ENCODE measurements at regions not wholly inside any gene's neighbourhood (a gene's known extent, or its start where the extent isn't known, plus 50 kb on each side); places are given as distances from the start of the nearest gene placed in this dataset.

DNA sequence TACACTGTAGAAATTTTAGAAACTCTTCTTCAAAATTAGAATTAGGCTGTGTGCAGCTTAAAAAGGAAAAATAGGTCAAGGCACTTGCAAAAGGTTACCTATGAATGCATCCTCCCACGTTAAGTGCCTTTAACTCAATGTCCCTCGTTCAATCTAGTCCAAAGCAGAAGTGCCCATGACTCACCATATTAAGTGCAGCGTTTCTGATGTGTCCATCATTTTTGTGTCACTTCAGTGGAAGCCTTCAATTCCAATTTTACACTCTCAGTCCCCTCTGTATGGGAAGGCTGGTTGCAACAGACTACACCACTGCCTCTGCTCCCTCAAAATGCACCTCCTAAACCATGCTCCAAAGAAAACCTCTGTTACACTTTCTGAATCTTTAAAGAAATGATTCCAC is 53.4 kb downstream of the FOXB1 start:
- no peak for DNase-seq (ENCODE audit: low read depth in 2 of 2)

DNA sequence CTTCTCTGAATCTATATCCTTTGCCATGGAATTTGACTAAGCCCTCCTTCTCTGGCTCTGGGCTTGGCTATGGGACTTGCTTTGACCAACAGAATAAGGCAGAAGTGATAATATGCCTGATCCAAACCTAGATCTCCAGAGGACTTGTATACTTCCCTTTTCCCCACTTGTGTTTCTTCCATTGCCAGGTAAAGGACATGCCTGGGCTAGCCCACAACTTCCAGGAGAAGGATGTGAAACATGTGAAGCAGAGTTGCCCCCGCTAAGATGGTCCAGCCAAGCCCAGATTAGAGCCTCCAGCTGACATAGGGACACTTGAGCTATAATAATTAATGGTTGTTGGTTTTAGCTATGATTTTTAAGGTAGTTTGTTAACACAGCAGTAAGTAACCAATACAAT is 55.1 kb downstream of the FOXB1 start:
- no peak for DNase-seq (ENCODE audit: low read depth in 2 of 2)

DNA sequence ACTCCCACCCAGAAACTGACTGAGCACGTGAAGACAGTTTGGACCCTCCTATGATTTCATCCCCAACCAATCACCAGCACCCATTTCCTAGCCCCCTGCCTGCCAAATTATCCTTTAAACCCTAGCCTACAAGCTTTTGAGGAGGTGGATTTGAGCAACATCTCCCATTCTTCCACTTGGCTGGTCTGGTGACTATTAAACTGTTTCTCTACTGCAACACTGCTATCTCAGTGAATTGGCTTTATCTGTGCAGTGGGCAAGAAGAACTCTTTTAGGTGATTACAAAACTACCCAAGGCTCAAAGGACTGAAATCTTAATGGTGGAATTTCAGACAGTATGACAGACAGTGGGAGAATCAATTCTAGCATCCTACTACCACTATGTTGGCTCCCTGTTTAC is 57.6 kb downstream of the FOXB1 start:
- DNase-seq (ENCODE audit: low read depth in 2 of 2) = no peak

DNA sequence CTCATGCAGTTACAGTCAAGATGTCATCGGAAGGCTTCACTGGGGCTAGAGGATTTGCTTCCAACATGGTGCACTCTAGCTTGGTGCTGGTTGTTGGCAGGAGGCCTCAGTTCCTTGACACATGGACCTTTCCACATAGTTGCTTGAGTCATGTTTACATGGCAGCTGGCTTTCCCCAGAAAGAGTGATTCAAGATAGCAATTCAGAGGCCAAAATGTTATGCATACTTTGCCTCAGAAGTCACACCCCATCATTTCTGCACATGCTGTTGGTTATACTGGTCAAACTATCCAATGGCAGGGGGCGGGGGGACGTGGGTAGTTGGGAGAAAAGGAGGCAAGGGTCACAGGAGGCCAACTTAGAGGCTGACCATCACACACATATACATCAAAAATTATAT is 58.7 kb downstream of the FOXB1 start:
- DNase-seq (ENCODE audit: low read depth in 2 of 2) = no peak

DNA sequence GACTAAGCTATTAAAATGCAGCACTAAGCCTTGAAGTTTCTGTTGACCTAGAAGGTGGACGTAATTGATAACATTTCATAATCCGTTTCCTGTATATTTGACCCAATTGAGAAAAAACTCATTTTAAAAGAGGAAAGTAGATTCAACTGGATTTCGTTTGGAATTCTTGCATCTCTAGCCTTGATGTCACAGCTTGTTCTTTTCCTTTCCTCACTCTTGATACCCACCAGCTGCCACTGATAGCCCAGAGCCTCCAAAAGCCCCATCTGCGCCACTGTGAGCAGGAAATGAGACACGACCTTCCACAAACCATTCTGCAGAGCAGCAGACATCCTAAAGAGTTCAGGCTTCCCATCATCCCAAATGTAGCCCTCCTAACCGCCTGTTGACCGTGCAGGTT is 61.8 kb downstream of the FOXB1 start:
- DNase-seq (ENCODE audit: low read depth in 2 of 2) = no peak

DNA sequence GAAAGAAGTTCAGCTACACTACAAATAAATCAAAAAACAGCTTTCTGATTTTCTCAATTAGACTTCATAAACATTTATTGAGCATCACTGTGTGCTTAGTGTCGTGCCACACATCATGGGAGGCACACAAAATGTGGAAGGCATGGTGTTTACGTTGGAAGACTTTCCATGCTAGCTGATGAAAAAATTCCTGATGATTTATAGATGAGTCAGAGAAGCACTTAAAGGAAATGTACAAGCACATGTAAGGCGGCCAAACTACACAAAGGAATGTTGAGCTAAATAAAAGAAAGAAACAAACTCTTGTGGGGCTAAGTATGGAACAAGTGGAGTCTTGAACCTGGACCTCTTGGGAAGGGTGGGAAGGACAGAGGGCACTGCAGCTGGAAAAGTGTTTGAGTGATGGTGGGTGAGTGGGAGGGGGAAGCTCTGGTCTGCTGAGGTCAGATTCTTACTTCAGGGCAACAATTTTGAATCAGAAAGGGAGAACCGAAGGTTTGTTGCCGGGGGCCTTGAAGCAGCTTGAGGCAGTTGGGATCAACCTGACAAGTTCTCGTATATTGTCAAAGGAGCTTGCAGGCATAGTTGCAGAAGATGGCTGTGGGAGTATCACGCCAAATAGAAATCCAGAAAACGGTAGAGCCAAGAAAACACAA is 66.9 kb downstream of the FOXB1 start:
- DNase-seq (ENCODE audit: low read depth in 2 of 2) = no peak

DNA sequence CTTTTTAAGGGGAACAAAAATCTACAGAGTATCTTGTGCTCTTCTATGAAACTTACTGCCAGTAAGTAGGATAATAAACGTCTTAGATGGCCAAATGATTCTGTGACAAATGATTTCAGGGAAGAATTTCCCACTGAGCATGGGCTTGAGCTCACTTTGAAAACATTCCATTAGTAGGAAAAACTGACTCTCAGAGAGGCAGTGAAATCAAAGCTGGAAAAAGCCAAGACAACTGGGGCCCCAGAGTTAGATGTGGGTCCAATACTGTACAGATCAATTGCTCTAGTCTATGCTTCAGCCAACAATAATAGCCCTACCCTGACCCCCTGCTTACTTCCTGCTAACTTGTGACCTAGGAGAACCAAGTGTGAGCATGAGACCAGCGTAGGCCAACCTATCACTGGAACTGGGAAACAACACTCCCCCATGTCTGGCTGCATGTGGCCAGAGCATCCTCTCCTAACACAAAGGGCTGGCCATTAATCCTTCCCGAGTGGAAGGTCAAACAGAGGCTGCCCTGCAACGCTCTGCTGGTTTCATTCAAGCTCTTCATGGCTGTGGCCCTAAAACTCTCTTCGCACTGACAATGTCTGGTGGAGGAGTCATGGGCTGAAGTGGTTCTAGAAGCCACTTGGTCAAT is 68.8 kb downstream of the FOXB1 start:
- no peak for DNase-seq (ENCODE audit: low read depth in 2 of 2)

DNA sequence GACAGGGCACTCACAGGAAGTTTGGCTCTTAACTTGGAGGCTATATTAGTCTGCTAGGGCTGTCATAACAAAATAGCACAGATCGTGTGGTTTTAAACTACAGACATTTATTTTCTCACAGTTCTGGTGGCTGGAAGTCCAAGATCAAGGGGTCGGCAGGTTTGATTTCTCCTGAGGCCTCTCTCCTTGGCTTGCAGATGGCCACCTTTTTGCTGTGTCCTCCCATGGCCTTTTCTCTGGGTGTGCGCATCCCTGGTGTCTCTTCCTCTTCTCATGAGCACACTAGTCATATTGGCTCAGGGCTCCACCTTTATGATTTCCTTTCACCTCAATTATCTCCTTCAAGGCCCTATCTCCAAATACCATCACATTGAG is 69.3 kb downstream of the FOXB1 start:
- DNase-seq (ENCODE audit: low read depth in 2 of 2) = no peak

DNA sequence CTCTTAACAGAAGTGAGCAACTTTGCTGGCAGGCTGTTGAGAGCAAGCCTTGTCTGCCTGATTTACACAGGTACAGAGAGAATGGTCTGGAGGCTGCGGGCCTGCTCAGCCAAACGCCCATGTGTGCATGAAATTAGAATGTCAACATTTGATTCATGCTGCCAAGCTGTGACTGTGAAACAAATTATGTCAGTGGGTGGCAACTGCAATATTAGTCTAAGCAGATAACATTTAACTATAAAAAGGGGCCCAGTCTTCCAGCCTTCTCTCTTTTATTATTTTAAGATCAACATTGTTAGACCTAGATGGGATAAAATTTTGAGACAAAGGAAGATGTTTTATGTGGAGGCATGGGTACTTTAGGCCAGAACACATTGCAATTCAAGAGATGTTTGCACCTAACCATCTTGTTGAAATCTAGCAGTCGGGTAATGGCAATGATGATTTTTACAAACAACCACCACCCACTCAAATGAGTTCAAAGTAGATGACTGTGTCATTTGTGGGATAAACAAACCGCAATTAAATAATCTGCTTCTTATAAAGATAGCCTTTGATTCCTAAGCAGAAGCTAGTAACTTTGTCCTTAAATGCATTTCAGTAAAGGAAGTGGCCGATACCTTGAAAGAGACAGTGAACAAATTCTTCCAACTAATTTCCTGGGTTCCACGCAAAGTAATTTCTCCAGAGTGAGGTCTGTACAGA is 70.2 kb downstream of the FOXB1 start:
- DNase-seq (ENCODE audit: low read depth in 2 of 2) = no peak

DNA sequence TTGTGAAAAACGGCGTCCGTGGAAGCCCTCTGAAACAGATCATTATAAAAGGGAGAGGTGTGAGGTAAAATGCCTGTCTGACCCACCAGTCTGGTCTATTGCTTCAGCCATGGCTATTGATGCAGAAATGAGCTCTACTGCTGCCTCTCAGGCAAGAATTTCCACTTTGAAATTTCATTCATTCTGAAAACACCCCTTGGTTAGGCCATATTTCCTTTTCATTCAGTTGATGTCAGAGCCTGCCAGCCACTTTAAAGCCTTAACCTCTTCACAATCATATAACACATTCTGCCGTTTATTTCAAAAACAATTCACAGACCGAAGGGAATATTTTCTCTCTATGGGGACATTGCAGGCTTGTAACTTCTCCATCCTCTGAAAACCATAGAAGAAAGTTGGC is 71.9 kb downstream of the FOXB1 start:
- DNase-seq (ENCODE audit: low read depth in 2 of 2) = no peak

DNA sequence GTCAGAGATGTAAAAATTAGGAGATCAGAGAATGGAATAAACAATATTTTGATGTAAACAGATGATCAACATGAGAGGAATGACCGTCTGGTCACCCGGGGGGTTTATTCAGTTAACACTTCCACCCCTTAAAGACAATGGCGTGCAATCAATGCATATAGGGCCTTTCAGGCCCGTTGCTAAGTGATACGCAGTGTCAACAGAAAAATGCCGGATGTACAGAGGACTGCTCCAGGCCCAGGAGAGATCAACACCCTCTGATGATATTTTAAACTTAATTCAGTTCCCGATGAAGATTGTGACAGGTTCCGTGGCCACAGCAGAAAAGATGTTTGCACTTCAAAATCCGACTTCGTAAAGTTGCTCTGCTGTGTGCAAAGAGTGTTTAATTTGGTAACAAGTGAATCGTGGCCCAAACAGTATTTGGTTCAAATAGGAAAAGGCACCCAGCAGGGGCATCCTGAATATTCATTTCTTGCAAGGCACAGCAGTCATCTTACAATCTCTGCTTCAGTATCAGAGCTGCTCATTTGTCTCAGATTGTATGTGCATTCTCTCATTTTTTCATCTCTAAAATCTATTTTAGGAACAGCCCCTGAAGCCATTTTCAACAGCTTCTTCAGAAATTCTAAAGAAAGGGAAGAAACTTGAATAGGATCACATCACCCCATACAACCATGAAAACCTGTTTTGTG is 72.6 kb downstream of the FOXB1 start:
- no peak for DNase-seq (ENCODE audit: low read depth in 2 of 2)

DNA sequence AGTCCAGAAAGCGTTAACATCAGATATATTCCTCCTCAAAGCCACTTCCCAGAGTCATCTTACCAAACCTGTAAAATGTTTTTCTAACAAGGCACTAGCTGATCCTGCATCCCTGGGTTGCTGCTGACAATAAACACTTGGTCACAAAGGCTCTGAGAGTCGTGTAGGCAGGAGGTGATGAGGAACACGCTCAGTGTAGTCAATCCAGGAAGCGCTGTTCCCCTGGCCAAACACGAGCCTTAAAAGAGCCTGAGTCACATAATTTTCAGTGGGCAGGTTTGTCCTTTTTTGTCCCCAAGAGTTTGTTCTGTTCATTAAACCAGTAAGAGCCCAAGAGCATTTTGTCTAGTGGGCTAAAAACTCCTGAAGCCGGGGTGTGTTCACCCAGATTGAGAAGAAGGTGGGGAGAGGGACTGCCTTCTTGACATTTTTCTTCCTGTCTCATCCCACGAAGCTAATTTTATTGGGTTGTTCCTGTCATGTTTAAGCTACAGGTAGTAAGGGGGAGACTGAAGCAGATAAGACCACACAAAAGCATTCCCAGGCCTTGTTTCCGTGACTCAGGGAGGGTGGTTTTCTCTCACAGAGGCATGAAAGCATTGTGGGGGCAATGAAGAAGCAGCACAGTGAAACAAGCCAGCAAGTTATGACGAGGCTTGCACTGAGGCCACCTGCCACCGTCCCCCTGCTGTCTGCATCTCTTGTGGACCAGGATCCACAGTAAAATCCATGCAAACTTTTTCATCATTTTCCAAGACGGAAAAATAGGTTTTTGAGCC is 73.7 kb downstream of the FOXB1 start:
- peak in 1 of 2 donors; percentile 8 for DNase-seq (ENCODE audit: low read depth in 2 of 2)

DNA sequence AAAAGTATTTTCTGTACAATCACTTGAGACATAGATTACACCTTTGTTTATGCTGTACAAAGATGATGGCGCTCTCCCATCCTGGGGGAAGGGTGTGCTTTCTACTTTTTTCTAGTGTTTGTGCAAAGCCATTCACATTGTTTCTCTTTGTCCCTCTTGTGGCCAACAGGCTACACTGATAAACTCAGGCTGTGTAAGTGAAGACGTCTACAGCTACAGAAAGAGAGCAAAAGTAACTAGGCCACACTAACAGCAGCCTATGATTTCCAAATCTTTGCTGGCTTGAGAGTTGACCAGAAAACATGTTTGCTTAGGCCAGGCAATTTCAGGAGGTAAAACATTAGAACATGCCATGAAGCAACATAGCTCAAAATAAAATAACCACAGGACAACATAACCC is 75.1 kb downstream of the FOXB1 start:
- DNase-seq (ENCODE audit: low read depth in 2 of 2) = no peak

DNA sequence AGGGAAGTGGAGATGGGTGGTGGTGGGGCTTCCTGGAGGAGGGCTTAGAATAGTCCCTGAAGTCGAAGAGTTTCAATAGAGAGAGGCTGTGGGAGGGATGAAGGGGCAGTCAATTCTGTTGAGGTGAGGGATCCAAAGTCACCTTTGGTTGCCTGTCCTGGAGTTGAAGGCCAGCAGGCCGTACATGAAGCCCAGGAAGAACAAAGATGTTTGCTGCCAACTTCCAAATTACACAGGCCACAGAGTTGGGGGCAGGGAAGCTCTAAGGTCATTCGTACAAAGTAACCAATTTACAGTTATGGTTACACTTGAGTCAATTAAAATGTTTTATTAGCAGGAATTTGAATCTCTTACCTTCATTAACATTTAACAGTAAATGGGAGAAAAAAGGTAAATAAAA is 77.9 kb downstream of the FOXB1 start:
- no peak for DNase-seq (ENCODE audit: low read depth in 2 of 2)

DNA sequence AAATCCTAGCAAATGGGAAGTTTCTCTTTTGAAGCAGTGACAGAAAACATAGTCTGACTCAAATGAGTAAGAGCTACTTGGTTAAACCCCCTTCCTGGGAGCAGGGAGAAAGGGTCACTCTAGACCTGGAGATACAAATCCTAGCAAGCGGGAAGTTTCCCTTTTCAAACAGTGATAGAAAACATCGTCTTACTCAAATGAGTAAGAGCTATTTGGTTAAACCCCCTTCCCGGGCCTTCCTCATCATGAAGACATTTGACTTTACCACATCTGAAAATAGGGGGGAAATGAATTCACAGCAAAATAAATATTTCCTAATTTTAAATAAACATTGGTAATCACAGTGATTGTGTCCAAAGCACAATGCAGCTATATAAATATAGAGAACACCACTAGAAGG is 79.2 kb downstream of the FOXB1 start:
- no peak for DNase-seq (ENCODE audit: low read depth in 2 of 2)

DNA sequence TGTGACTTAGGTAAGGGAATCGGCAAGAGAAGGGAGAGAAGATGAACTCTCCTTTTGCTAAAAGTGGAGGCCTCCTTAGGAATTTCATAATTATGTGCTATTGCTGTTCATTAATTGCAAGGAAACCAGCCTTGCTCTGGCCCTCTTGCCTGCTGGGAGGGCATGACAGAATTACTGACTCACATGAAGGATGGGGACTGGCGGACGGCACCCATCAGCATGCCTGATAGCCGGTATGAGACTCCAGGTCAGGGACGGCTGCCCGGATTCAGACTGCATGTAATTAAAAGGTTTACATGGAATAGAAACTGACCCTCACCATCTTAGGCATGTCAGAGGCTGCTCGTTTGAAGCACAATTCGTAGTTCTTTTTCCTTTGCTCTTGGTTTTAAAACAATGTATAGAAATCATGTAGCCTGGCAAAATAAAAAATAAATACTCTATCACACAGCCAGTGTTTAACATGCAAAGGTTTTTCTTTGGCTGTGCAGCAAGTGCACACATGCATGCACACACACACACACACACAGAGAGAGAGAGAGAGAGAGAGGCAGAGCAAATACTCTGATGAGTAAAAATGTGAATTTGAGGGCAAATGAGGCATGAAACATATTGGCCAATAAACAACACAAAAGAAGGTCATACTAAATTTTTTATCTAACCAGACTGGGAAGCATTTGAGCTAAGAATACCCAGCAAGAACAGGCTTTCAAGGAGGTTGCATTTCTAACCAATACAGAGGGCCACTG is 82.7 kb downstream of the FOXB1 start:
- no peak for DNase-seq (ENCODE audit: low read depth in 2 of 2)

DNA sequence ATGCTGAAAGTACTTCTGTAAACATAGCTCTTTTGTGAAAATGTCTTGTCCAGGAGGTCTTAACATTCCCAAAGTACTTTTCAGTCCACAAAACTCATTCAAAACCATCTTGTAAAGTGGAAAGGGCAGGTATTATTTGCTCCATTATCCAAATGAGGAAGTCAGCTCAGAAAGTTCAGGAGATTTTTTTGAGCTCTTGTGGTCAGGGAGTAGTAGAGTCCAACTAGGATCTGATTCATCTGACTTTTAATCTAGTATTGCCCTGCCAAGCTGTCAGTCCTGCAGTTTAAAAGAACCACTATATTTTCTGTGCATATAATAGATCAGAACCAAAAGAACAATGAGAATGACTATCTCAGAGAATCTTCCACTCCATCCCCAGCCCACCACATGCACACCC is 83.5 kb downstream of the FOXB1 start:
- DNase-seq (ENCODE audit: low read depth in 2 of 2) = no peak

DNA sequence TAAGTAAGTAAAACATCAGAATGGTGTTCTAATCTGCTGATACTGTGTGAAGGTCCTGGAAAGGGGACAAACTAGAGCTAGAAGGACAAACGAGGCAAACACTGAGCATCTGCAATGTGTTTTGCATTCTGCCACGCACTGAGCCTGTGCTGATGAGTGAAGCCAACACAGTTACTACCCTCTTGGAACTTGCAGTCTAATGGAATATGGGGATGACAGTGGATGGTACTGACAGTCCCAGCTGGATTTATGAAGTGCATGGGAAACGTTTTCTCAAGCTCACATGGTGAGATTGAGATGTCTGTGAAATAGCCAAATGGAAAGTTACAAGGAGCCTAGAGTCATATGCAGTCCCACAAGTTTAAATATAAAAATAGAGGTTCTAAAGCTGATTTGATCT is 86.6 kb downstream of the FOXB1 start:
- no peak for DNase-seq (ENCODE audit: low read depth in 2 of 2)

DNA sequence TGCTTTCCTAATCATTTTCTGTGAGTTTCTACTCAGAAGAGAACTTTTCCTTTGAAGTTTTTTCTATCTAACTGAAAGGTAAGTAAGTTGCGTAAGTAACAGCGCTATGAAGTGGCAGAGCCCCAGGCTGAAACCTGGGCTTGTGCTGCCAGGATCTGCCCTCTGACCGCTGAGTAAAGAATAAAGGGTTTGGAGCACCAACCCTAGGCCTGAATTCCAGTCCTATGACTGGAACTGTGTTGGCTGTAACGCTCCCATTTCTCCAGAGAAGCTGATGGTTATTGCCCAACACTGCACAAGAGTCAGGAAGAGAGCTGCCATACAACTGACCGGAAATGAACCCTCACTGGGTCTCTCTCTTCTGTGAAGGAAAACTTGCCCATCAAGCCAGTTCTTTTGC is 87.0 kb downstream of the FOXB1 start:
- no peak for DNase-seq (ENCODE audit: low read depth in 2 of 2)

DNA sequence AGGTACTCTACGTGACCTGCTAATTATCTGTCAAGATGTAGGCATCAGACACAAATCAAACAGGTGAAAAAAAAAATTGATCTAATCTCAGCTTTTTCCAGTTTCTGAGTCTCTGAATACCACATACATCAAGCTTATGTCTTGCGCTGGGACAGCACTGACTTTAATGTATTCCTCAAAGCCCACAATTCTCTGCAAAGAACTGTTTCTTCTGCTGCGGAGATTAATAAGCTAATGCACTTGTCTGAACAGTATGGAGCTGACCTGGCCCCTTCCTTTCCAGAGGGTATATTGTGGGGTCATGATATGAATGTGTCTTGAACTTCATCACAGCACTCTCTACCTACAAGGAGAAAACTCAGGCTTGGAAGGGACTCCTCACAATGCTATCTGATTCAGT is 87.8 kb downstream of the FOXB1 start:
- no peak for DNase-seq (ENCODE audit: low read depth in 2 of 2)
